GM12891 (cell line): ENCODE measurements at regions not wholly inside any gene's neighbourhood (a gene's known extent, or its start where the extent isn't known, plus 50 kb on each side); places are given as distances from the start of the nearest gene placed in this dataset.

ENCODE experiments used
- DNase-seq: peaks from one replicate; pipeline ENCODE4 v3.0.0; 2011; ENCODE audit warnings: low spot score; ENCODE audit not compliant: insufficient read length
- FAIRE-seq: peaks from 2 replicates; lab custom pipeline; 2011; peaks lifted over from hg19 to GRCh38; lab: Jason Lieb, UNC
- PAX5 ChIP-seq: IDR thresholded peaks from 2 replicates; pipeline ENCODE4 v1.6.1; 2011; ENCODE audit warnings: low read length, moderate library complexity, mild to moderate bottlenecking; ENCODE audit not compliant: insufficient read depth, severe bottlenecking
- POLR2A ChIP-seq: IDR thresholded peaks from 2 replicates; pipeline ENCODE4 v1.6.1; 2011; ENCODE audit warnings: low read depth, low read length, control low read depth
- POLR2AphosphoS5 ChIP-seq: IDR thresholded peaks from 2 replicates; pipeline ENCODE4 v1.6.1; 2011; ENCODE audit warnings: low read depth, low read length, control low read depth
- POU2F2 ChIP-seq: IDR thresholded peaks from 2 replicates; pipeline ENCODE4 v1.6.1; 2011; ENCODE audit warnings: low read depth, mild to moderate bottlenecking, control low read depth, low read length, moderate library complexity
- SPI1 ChIP-seq: IDR thresholded peaks from 2 replicates; pipeline ENCODE4 v1.6.1; 2011; ENCODE audit warnings: low read depth, low read length, control low read depth
- TAF1 ChIP-seq: IDR thresholded peaks from 2 replicates; pipeline ENCODE4 v1.6.1; 2011; ENCODE audit warnings: low read depth, low read length, control low read depth

DNA sequence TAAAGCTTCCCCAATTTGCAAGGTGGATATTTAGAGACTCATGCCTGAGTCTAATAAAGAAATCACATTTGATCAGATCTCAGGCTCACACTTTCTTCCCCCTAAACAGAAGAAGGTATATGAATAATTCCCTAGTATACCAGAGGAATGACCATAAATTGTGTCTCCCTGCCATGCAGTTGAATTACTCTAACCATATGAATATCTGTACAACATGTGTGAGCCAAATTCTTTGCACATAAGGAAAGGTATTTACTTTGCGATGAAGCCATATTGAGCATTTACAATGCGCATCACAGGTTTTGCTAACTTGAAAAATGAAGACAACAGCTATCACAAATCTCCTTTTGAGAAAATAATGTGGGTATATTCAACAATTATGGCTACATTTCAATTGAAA is 479.4 kb downstream of the NR2F1-AS1 start:
- DNase-seq (no peak), FAIRE-seq (no peak)
- TF ChIP-seq POLR2A (no peak), POU2F2 (no peak), POLR2AphosphoS5 (no peak), SPI1 (no peak), PAX5 (no peak), TAF1 (no peak)

DNA sequence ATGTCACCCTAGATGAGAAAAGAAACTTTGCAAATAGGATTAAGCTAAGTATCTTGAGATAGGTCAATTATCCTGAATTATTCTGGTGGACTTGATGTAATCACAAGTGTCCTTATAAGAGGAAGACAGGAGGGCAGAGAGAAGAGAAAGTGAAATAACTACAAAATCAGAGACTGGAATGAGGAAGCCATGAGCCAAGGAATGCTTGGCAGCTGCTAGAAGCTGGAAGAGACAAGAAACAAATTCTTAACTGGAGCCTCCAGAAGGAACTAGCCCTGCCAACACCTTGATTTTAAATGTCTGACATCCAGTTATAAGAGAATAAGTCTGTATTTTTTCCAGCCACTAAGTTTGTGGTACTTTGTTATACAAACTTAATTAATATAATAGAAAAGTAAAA is 480.0 kb downstream of the NR2F1-AS1 start:
- DNase-seq, result no peak
- no peak for FAIRE-seq
- TF ChIP-seq TAF1 (no peak), POU2F2 (no peak)

DNA sequence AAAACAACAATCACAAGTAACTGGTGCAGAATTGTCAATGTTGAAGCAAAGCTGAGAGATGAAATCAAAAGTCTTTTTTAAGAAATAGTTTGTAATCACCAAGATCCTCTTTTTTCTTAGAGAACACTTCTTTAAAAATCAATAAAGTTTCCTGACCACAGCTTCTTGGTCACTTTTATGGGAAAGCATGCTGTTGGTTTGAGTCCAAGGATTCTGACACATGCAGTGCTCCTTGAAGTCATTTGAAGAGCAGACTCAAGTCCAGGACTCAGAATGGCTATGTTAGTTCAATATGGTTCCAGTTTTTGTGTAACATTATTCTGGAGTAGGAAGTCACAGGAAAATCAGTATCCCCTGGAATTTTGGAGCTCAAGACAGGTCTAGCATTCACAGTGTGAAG is 480.6 kb downstream of the NR2F1-AS1 start:
- FAIRE-seq, result no peak
- DNase-seq, result no peak
- TF ChIP-seq POU2F2 (no peak), SPI1 (no peak), TAF1 (no peak), POLR2A (no peak), POLR2AphosphoS5 (no peak), PAX5 (no peak)

DNA sequence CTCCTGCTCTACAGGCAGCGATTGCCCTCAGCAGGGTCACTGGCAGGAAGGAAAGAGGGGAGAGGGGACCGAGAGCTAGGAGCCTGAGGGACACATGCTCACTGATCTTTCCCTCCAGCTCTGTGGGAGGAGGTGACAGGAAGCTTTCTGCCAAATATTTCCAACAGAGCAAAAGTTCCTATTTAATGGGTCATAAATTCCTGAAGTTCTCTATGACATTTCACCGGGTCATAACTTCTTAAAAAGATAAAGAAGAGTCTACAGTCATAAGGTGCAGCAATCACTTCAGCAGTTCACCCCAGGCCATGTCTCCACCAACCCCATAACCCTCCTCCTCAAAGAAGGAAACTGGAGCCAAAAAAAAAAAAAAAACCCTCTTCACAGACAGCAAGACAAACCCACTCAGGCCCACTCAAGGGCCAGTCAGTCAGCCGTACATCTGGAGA is 481.1 kb downstream of the NR2F1-AS1 start:
- no peak for FAIRE-seq
- TF ChIP-seq TAF1, result no peak
- TF ChIP-seq SPI1, result no peak
- TF ChIP-seq POU2F2, result no peak
- TF ChIP-seq PAX5, result no peak
- no peak for TF ChIP-seq POLR2A
- TF ChIP-seq POLR2AphosphoS5, result no peak
- no peak for DNase-seq

DNA sequence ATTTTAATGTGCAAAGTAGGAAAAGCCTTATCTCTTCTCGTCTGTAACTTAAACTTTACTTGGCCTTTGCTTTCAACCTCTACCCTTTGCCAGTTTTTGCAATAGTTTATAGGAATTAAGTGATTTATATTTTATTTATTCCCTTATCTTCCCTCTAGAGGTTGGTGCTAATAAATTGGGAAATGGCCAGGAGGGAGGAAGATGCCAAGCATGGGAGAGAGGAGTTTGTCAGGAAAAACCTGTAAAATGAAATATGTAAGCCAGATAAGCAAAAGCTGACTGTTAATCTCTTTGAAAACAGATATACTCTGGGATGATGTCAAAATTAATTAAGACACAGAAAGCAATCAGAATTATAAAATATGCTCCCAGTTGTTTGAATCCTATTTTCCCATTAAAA is 484.5 kb downstream of the NR2F1-AS1 start:
- TF ChIP-seq POU2F2 (no peak), TAF1 (no peak), PAX5 (no peak), POLR2AphosphoS5 (no peak), POLR2A (no peak), SPI1 (no peak)
- FAIRE-seq (no peak), DNase-seq (no peak)

DNA sequence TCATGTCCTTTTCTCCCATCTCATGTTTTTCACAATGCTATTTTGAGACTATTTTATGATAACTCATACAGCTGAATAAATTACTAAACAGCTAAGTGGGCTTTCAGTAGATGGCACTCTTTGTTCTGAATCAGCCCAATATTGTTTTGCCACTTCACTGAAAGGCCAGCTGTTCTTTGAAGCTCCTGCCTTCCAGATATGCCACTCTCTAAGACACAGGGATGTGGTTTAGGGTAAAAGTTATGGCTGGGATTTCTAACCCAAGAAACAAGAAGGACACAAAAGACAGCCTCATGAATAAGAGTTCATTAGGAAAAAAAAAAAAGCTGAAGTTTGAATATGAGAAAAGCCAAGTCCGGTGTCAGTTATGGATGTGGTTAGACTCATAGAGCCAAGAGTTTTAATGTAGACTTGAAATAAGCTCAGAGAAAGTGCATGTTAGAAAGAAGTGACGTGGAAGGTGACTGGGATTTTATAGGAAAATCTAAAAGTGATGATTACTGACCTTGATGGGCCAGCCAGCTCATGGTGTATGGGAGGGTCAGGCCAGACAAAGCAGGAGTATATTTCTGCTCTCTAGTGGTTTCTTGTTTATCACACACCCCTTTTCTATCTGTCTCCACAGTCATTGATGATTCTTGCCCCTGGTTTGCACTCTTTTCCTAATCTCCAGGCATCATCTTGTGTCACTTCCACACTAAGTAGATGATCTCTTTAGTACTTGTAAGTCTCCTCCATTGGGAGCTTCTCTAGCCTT is 488.5 kb downstream of the NR2F1-AS1 start:
- no peak for FAIRE-seq
- DNase-seq, result no peak
- TF ChIP-seq TAF1, result no peak

DNA sequence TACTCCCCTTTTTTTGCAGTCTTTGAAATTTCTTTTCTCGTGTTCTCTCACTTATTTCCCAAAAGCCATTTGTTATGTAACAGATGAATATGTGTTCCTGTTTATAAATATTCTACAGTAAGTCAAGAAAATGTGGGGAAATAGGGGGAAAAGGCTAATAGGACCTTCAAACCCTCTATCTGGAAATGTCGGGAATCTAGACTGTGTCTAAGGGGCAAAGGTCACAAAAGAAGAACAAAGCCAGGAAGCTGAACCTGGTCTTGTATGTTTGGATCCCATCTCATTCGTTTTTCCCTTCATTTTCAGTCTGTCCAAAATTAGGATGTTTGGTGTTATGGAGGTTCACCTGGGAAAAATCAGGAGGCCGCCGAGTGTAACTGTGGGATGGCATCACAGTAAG is 490.3 kb downstream of the NR2F1-AS1 start:
- TF ChIP-seq POU2F2 (no peak), PAX5 (no peak), SPI1 (no peak), POLR2AphosphoS5 (no peak), POLR2A (no peak), TAF1 (no peak)
- no peak for DNase-seq
- no peak for FAIRE-seq

DNA sequence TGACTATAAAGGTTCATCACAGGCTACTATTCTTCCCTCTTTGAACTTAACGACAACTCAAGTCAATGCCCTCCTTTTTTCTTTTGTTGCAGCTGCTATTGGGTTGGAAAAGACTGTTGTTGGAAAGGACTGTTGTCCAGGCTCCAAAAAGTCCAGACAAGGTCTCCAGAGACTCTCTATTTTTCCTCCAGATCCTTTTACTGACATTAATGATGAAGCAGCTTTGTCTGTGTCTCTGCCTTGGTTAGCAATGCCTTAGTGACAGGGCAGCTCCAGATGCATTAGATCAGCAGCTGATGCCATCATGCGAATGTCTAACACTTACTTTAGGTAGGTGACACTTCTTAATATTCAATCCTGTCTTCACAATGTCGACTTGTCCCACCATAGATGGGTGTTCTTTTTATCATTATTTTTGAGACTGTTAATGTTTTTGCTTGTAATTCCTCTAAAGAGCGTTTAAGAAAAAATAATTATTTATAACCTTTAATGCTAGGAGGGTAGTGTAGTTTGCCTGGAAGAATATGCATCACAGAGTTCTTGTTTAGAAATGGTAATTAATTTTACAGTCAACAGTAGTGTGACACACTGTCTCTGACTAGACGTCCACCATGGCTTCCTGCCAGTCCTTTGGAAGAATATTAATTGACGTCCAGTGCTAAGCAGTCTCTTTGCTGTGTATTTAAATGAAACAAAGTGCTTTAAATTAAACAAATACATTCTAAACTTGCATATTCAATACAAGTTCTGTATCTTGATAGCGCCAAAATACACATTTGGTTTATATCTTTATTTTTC is 492.2 kb downstream of the NR2F1-AS1 start:
- FAIRE-seq (no peak), DNase-seq (no peak)
- TF ChIP-seq SPI1, result no peak
- no peak for TF ChIP-seq PAX5
- no peak for TF ChIP-seq POLR2A
- TF ChIP-seq POU2F2, result no peak
- no peak for TF ChIP-seq TAF1
- TF ChIP-seq POLR2AphosphoS5, result no peak

DNA sequence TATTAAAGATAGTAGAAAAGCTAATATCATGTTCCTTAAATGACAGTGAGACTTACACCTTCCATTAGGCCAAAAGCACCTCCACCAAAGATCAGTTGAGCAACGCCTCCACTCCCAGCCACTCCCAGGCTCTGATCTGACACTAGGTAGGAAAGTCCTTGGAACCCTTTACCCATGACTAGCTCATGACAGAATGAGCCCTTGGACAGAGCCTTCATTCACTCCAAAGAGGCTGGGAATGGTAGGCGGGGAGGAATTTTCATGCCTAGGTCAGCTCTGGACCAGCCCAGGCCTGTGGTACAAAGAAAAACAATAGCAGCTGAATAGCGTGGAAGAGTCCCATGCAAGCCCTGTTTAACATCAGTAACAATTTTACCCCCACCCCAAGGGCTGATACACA is 493.7 kb downstream of the NR2F1-AS1 start:
- TF ChIP-seq PAX5 (no peak), POLR2A (no peak), SPI1 (no peak), TAF1 (no peak), POLR2AphosphoS5 (no peak), POU2F2 (no peak)
- FAIRE-seq (no peak), DNase-seq (no peak)
